NCI-H510A treated with DMSO at 0.1 percent for 48 hours (cell line): ENCODE measurements at regions not wholly inside any gene's neighbourhood (a gene's known extent, or its start where the extent isn't known, plus 50 kb on each side); places are given as distances from the start of the nearest gene placed in this dataset.
A peak's percentile ranks its signal among the peaks of the same experiment; 100 is the strongest.
"Not testable (repeated sequence)": the region's sequence is repeated elsewhere in the genome, so short reads cannot be mapped to it uniquely, and the experiment has no call there.

Experiments
- DNase-seq: peaks from one replicate; lab custom pipeline; 2025; lab: John Stamatoyannopoulos, UW

DNA sequence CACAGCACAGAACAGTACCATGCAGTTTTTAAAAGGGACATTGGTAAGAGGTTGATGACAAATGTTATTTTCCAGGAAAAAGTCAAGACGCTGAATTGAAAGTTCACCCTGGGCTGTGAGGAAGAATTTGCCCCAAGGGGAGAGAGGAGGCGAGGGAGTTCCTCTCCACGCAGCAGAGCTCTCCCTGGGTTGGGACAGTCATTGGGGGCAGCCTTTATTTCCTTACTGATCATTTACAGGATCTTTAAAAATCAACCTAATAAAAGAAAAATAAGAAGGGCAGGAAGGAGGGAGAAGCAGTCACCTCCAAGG, 49.9 kb upstream of the WNT7B start:
- no peak for DNase-seq

DNA sequence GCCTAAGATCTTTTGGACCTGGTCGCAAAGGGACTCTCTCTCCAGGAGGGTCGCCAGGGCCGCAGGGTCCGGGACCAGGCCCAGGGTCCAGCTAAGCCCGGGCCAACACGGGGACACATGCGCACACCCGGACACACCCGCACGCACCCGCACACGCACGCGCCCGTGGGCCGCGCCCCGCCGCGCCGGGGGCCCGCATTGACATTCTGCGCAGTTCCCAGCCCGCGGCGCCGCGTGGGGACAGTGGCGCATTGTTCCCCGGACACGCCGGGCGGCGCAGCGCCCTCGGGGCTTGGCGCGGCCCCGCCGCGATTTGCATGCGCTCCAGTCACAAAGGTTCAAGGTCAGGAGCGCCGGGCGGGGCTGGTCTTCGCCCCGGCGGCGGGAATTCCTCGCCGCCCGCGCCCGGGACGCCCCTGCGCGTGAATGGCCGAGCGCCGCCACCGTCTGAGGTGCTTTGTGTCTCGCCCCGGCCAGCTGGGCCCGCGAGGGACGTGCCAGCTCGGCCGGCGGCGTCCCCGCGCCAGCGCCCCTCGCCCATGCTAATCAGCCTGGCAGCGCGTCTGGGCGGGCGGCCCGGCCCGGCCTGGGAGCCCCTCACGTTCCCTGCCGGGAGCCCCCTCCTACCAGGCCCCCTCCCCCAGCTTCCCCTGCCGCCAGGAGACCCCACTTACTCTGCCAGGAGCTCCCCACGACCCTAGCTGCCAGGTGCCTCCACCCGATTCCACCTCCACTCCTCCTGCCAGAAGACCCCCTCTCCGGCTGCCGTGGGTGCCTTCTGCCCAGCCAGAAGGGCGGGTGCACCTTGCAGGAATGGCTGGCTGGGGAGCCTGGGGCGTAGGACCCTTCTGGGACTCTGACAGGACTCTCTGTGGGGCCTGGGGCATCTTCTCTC, 50.5 kb upstream of the WNT7B start:
- no peak for DNase-seq

DNA sequence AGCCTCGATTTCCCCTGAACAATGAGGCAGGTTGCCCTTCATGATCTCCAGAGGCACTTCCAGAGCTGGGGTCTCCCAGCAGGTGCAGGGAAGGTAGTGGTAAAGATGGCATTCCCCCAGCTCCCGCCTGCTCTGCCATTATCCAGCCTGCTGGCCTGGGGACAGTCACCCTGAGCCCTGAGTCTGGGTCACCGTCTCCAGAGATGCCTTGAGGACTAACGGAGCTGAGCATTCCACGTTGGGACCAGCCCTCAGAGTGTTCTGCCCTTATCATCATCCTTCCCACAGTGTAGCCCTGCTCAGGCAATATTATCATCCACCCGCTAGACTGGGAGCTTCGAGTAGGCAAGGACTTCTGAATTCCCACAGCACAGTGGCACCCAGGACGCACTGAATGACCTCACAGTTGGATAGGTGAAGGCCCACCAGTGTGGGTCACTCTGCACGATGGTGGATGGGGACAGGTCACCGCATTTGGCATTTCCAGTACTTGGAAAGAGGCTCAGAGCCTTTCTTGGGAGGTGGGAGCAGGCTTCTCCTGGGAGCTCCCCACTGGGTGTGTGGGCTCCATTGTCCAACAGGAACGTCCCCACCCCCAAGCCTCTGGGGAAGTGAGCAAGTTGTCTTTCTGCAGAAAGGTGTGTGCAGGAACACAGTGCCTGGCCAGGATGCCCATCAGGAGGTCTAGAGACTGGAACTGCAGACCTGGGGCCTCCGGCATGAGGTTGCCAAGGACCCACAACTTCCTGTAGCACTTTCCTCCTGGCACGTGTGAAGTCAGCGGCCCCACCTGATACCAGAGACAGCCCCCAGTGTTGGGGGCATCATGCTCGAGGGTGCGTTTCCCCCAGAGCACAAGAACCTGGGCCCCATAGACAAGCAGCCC, 51.4 kb upstream of the WNT7B start:
- no peak for DNase-seq

DNA sequence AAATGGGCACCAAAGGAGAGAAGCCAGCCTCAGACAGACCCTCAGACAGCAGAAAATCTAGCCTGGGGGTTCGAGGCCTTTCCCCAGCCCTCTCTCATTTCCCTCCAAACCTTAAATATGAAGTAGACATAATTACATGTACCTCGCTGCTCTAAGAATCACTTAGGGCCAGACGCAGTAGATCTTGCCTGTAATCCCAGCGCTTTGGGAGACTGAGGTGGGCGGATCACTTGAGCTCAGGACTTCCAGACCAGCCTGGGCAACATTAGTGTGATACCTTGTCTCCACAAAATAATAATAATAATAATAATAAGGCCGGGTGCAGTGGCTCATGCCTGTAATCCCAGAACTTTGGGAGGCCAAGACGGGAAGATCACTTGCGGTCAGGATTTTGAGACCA, 52.1 kb upstream of the WNT7B start:
- DNase-seq, result no peak

DNA sequence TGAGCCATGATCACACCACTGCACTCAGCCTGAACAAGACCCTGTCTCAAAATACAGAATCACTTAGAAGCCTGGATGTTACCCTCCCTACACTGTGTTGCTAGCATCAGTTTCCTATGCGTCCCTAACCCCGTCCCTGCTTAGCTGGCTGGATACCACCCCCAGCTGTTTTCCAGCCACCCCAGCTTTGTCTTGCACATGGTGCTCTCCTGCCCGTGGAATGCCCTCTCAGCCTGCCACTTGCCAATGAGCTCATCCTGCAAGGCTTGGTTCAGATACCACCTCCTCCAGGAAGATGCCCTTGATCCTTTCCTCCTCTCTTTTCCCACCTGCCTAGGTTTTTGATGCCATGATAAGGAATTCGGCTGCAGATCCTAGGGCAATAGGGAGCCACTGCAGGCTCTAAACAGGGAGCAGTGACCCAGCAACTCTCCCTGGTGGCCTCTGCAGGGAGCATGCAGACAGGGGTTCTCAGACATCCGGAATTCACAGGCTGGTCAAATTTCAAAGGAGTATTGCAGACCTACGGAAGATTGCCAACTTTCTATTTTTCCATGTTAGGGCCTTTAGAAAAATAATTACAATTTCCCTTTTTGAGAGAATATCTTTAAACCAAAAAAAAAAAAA, 52.7 kb upstream of the WNT7B start:
- no peak for DNase-seq

DNA sequence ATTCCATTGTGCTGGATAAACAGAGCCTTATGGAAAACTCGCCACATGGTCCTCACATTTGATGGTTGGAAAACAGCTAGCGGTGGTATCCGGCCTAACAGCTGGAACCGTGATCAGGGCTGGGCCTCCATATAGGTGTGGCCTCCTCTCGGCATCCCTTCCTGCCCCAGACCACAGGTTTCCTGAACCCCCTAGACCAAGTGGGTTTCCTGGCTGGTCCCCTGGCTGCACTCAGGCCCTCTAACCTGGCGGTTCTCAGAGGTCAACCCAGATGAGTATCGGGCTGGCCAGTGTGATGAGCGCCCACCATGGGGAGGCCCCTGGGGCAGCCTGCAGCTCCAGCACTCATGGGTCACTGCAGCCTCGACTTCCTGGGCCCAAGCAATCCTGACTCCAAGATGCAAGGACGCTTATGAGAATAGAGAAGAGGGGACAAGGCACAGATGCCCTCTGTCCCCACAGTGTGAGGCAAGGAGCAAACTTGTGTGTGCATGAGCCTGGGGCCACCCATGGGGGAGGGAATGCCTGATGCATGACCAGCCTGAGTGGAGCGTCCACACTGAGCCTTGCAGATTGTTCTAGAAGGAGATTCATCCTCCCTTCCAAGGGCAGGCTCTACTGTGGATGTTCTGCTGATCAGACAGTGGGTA, 53.4 kb upstream of the WNT7B start:
- DNase-seq, result no peak

DNA sequence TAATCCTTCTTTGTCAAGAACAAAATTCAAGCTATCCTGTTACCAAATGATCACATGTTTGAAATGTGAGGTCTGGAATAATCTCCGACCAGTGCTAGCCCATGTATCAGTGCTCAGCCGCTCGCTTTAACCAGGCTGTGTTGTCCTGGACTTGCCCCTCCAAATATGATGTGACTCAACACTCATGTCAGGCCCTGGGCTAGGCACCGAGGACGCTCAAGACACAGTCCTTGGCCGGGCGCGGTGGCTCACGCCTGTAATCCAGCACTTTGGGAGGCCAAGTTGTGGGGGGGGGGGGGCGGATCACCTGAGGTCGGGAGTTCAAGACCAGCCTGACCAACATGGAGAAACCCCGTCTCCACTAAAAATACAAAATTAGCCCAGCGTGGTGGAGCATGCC, 54.1 kb upstream of the WNT7B start:
- no peak for DNase-seq

DNA sequence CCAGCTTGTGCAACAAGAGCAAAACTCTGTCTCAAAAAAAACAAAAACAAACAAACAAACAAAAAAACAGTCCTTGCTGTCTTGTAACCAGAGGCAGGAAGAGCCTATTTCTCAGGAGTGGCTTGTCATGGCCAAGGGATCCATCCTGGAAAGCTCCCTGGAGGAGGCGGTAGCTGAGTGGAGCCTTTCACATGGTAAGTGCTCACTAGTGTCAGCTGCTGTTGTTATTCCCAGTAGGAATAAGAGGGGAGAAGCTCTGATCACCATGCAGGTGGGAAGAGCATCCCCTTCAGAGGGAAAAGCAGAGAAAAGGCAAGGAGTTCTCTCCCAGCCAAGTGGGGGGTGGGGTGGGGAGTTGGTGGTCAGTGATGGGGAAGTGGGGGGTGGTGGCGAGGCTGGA, 54.6 kb upstream of the WNT7B start:
- no peak for DNase-seq

DNA sequence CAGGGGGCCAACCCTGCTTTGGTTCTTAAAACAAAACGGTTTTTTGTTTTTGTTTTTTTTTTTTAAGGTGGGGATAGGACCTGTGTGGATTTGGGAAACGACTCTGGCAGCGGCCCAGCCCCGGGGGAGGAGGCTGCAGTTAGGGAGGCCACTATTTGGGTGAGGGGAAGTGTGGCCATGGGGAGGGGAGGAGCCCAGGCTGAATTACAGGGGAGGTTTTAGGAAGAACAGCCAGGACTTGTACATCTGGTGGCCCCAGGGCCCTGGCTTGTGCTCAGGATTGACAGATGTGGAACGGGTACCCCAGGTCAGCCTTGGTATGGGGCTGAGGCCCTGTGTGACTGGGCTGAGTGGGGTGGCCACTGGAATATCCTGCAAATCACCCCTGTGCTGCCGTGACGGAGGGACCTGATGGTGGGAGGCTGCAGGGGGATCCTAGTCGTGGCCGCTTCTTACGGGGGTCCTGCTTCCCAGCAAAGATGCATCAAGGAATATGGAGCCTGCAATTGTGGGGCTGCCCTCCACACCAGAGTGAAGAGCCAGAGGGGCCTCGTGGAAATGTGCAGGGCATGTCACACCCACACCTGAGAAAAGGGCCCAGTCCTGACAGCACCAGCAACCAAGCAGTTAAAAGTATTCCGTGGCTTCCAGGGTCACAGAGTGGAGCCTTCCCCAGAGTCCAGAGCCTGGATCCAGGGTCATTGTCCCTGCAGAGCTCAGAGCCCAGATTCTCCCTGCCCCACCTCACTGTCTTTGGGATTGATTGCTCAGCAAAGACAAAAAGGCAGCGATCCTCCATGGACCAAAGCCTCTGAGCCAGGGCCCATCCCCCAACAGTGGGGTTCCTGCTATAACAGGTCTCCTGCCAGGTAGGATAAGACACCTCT, 55.2 kb upstream of the WNT7B start:
- no peak for DNase-seq

DNA sequence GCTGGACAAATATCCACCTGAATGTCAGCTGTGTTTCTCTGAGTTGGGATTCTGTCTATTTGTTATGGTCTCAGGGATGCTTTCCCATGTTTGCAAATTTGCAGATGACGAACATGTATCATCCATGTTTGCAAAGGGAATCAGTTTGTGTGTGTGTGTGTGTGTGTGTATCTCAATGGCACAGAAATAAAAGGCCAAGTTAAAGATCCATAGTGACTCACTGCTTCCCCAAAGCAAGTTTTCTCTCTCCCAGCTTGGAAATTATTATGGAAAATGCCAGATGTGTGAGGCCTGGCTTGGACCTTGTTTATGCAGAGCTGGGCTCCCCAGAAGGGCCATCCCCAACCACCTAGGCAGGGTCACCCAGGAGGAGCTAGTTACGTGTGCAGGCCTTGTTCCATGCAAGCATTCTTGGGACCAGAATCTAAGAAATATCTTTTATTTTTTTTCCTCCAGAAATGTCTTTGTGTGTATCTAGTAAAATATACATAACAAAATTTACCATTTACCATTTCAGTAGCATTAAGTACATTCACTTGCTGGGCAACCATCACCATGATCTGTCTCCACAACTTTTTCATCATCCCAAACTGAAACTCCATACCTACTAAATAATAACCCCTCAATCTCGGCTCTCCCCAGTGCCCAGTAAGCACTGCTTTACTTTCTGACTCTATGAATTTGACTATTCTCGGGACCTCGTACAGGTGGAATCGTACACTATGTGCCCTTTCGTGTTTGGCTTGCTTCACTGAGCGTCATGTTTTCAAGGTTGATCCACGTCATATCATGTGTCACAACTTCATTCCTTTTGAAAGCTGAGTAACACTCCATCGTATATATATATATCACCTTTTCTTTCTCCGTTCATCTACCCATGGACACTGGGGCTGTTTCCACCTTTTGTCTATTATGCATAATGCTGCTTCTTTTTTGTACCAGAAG, 56.6 kb upstream of the WNT7B start:
- no peak for DNase-seq

DNA sequence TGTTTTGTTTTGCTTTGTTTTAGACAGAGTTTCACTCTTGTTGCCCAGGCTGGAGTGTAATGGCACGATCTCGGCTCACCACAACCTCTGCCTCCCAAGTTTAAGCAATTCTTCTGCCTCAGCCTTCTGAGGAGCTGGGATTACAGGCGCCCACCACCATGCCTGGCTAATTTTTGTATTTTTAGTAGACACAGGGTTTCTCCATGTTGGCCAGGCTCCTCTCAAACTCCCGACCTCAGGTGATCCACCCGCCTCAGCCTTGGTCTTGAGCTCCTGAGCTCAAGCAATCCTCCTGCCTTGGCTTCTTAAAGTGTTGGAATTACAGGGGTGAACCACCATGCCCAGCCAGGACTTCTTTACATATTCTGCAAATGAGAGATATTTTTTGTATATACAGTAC, 57.5 kb upstream of the WNT7B start:
- DNase-seq, result not testable (repeated sequence)

DNA sequence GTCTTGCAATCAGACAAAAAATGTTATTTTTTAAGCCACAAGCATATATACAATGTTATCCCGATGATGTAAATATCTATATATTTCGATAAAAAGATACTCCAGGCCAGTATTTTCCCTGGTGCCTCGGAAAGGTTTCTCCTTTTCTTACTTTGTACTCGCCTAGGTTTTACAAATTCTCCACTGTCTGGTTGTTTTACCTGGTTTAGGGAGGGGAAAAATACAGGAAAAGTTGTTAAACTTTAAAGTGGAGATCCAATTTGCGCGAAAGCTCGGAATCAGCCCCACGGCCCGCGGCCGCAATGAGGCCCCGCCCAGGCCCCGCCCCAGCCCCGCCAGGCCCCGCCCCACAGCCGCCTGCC, 58.4 kb upstream of the WNT7B start:
- no peak for DNase-seq

DNA sequence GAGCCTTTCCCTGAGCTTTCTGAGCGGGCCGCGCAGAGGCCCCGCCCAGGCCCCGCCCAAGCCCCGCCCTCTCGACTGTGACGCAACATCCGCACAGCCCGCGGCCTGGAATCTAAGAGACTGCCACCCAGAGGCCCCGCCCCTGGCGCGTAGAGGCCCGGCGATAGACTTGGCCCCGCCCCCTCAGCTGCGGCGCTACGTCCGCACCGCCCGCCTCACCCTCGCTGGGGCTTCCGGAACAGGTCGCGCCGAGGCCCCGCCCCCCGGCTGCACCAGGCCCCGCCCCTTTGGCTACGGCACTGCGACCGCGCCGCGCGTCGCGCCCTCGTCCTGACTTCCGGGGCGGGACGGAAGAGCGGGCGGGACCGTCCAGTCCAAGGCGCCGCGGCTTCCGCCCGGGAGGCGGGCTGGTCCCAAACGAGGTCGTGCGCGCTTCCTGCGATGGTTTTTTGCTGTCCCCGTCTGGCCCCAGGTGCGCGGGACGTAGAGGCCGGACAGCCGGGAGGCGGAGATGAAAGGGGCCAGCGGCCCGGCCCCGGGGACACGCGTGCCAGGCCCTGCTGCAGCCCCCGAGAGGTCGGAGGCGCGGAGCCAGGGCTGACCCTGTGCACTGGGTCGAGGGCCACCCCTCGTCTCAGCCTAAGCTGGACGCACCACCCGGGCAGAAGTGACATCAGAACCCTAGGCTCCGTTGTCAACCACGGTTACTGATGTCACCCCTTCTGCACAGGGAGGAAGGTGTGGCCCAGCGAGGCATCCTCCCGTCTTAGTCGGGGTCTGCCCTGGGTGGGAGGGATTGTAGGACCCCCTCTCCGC, 59.0 kb upstream of the WNT7B start:
- DNase-seq, result peak; percentile 90

DNA sequence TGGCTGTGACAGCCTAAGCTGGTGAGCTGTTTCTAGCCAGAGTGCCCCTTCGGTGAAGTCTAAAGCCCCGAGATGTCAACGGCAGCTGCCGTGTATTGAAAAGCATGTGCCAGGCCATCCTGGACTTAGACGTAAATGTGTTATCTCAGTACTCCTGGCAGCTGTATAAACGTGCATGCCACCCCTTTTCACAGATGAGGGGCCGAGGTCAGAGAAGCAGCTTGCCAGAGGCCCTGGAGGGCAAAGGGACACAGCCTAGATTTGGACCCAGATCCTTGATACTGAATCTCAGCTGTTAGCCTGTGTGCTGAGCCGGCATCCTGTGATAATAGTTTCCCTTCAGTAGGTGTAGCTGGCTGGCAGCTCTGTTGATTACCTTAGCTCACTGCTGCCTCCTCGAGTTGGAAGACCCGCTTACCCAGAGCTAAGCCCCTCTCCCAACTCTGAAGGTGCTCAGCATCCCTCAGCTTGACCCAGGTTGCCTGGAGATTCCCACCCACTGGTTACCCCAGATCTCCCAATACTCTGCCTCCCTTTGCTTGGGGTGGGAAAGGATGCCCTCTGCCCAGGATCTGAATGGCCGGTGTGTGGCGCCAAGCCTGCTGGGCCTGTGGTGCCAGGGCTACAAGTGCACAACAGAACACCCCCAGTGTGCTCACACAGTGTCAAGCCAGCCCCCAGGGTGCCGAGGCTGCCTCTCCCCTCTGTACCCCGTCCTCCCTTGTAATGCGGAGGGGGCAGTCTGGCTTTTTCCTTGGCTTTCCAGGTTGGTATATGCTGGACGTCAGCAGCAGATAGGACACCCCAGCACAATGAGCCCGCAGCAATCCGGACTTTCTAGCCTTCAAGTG, 59.8 kb upstream of the WNT7B start:
- no peak for DNase-seq

DNA sequence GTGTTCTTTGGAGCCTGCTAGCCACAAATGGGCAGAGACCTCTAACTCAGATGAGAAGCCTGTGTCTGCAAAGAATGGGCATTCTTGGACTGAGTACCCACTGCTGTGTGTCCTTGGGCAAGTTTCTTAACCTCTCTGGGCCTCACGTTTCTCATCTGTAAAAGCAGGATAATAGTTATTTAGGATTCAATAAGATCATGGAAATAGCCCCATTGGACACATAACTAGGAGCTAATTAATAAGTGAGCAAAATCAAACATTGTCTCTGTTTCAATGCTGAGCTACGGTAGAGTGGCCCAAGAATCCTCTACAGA, 61.2 kb upstream of the WNT7B start:
- DNase-seq, result no peak

DNA sequence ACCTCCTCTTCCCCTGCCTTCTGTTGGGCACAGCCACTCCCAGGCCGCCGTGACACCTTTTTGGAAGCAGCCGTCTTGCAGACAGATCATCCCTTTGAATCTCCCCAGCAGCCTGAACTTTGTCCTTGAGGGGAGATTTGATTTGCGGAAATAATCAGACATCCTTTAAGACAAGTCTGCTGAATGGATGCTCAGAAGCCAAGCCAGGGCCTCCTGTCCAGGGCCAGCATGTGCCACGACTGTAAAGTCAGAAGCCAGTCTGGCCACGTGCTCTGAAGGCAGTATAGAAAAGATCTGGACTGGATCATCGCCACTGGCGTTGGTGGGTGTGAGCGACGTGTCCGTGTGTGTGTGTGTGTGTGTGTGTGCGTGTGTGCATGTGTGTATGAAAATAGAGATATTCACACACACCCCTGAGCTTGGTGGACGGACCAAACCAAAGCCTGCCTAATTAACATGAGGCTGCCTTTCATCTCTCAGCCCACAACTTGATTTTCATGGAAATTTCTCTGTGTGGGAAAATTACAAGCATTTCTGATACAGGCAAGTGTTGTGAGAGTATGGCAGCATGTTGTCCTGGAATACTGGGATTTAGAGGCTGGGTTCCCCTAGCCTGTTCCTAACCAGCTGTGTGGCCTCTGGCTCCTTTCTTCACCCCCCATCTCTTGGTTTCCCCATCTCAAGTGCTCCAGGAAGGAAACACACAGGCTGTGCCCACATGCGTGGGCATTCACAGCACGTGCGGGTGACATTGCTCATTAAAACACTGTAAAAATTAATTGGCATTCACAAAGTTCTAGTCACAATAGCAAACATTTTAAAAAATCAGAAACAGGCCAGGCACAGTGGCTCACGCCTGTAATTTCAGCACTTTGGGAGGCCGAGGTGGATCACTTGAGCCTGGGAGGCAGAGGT, 61.8 kb upstream of the WNT7B start:
- DNase-seq, result no peak

DNA sequence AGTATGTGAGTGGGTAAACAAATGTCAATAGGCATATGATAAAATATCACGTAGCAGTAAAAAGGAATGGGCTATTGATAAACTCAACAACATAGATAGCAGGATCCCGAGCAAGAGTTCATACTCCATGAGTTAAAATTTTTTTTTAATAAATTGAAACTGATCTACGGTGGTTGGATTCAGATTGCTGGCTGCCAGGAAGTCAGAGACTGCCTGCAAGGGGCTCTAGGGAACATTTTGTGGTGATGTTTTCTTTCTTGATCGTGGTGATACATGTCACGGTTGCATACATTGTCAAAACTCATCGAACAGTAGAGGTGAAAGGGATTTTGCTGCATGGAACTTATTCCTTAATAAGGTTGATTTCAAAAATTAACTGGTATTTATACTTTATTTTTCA, 62.6 kb upstream of the WNT7B start:
- no peak for DNase-seq
